ENCODE measurements at regions not wholly inside any gene's neighbourhood (a gene's known extent, or its start where the extent isn't known, plus 50 kb on each side); places are given as distances from the start of the nearest gene placed in this dataset.

GRCh38 chr17:74123350-74123749, 80.1 kb upstream of the RPL38 start:
- Histone ChIP-seq H2BK12ac (ENCODE audit: low read depth, low read length) (no peak overlapping the region), H4K5ac (ENCODE audit: insufficient read length, low read depth, low read length) (no peak overlapping the region), H3K36me3 (ENCODE audit: control insufficient read depth in 2 of 4, insufficient read depth in 4 of 4, low read length in 3 of 4) (no peaks in the 10 kb centered on the region), H3K9ac (replicated peaks in 1 of 4; ENCODE audit: extremely low read depth in 1 of 4, low read depth in 3 of 4, low read length in 3 of 4) (no peak overlapping the region), H3K18ac (ENCODE audit: extremely low read depth, low read length) (no peak overlapping the region), H3K23ac (ENCODE audit: insufficient read length) (no peak overlapping the region), H3K4me2 (ENCODE audit: insufficient read depth in 1 of 2, low read depth in 2 of 2, low read length in 2 of 2) (no peak overlapping the region), H2AK5ac (ENCODE audit: low read depth, low read length) (no peak overlapping the region), H3K79me1 (ENCODE audit: low read depth, low read length) (no peaks in the 10 kb centered on the region), H4K20me1 (replicated peaks in 1 of 2; ENCODE audit: control insufficient read depth in 1 of 2, insufficient read depth in 2 of 2, low read length in 2 of 2) (no peaks in the 10 kb centered on the region), H2BK120ac (replicated peaks; ENCODE audit: low read depth, low read length) (no peak overlapping the region), H3K4me1 (replicated peaks in 1 of 4; ENCODE audit: control insufficient read depth in 3 of 4, insufficient read depth in 4 of 4, low read length in 3 of 4) (peaks cover 0 to 6% (median 5%) of the 10 kb centered on the region in 4 experiments; a peak in 3 of 7 replicates), H3K4me3 (ENCODE audit: extremely low read depth in 1 of 4, insufficient read depth in 2 of 4, low read depth in 3 of 4, low read length in 4 of 4) (no peak overlapping the region), H2BK15ac (ENCODE audit: low read length) (no peak overlapping the region), H3K4ac (replicated peaks; ENCODE audit: insufficient read length, low read depth, low read length) (no peak overlapping the region), H3K14ac (ENCODE audit: insufficient read length) (no peak overlapping the region), H3K56ac (replicated peaks; ENCODE audit: insufficient read length, low read depth, low read length) (no peak overlapping the region), H4K8ac (ENCODE audit: extremely low read depth, insufficient read depth, low read length) (no peak overlapping the region), H3K27me3 (replicated peaks in 1 of 4; ENCODE audit: control insufficient read depth in 3 of 4, extremely low read depth in 1 of 4, insufficient read depth in 3 of 4, low read length in 3 of 4) (no peaks in the 10 kb centered on the region), H3K27ac (ENCODE audit: low read depth, low read length) (no peak overlapping the region), H2AFZ (ENCODE audit: low read length) (peak overlapping the region; percentile 67; the same call in 1 of the 2 replicates), H3K9me3 (ENCODE audit: insufficient read depth in 2 of 2, low read depth in 1 of 2, low read length in 1 of 2) (no peaks in the 10 kb centered on the region), H3K79me2 (ENCODE audit: control insufficient read depth in 1 of 2, insufficient read depth in 2 of 2, low read length in 2 of 2) (no peaks in the 10 kb centered on the region), H2BK20ac (ENCODE audit: low read length) (no peak overlapping the region), H2BK5ac (ENCODE audit: low read depth, low read length) (no peak overlapping the region), H3K23me2 (ENCODE audit: low read depth, low read length) (no peaks in the 10 kb centered on the region; the same call in 1 of the 2 replicates), H4K91ac (replicated peaks; ENCODE audit: insufficient read length, low read length) (no peak overlapping the region)
- no peak for FAIRE-seq
- CTCF ChIA-PET (ENCODE audit: partially characterized antibody), result interaction anchor here (0.5 to 2.2 kb wide), 8 partner anchors 24 to 57 kb away, joined by 3 to 13 read pairs (median 4); no protein-coding TSS in a partner anchor
- TF ChIP-seq USF2 (IDR thresholded peaks at IDR 0.05; ENCODE audit: low read length) (peak; percentile 35; the same call in 1 of the 2 replicates), RAD21 (IDR thresholded peaks at IDR 0.05 in 1 of 2, conservative IDR thresholded peaks at IDR 0.05 in 1 of 2; ENCODE audit: low read depth in 2 of 2, low read length in 2 of 2) (peak; percentile 52 to 63), FOSL1 (IDR thresholded peaks at IDR 0.05; ENCODE audit: insufficient read depth, low read depth, low read length) (no peak), NANOG (IDR thresholded peaks at IDR 0.05; ENCODE audit: insufficient read depth, low read depth, low read length, poor library complexity, severe bottlenecking) (no peak)
- TF ChIP-seq, protein P1, sequence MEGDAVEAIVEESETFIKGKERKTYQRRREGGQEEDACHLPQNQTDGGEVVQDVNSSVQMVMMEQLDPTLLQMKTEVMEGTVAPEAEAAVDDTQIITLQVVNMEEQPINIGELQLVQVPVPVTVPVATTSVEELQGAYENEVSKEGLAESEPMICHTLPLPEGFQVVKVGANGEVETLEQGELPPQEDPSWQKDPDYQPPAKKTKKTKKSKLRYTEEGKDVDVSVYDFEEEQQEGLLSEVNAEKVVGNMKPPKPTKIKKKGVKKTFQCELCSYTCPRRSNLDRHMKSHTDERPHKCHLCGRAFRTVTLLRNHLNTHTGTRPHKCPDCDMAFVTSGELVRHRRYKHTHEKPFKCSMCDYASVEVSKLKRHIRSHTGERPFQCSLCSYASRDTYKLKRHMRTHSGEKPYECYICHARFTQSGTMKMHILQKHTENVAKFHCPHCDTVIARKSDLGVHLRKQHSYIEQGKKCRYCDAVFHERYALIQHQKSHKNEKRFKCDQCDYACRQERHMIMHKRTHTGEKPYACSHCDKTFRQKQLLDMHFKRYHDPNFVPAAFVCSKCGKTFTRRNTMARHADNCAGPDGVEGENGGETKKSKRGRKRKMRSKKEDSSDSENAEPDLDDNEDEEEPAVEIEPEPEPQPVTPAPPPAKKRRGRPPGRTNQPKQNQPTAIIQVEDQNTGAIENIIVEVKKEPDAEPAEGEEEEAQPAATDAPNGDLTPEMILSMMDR (IDR thresholded peaks at IDR 0.05; ENCODE audit: control extremely low read depth in 1 of 3, insufficient read depth in 1 of 3, low read depth in 1 of 3, low read length in 3 of 3), result peak; percentile 25 to 44 (median 25); a peak in 3 of 4 replicates
- no peak for DNase-seq (ENCODE audit: low read depth in 1 of 2, low spot score in 2 of 2)
- POLR2A ChIA-PET (ENCODE audit: partially characterized antibody), result no interaction called here
